ENCODE measurements at regions not wholly inside any gene's neighbourhood (a gene's known extent, or its start where the extent isn't known, plus 50 kb on each side); places are given as distances from the start of the nearest gene placed in this dataset.

- no peak overlapping the region for H3K4me3 ChIP-seq (ENCODE audit: low read depth, low read length)
- no peak for FAIRE-seq
- H3K27me3 ChIP-seq (ENCODE audit: control insufficient read depth, insufficient read depth, low read length): no peaks in the 10 kb centered on the region
- no peak for DNase-seq (ENCODE audit: low read depth)
- TF ChIP-seq, protein P1, sequence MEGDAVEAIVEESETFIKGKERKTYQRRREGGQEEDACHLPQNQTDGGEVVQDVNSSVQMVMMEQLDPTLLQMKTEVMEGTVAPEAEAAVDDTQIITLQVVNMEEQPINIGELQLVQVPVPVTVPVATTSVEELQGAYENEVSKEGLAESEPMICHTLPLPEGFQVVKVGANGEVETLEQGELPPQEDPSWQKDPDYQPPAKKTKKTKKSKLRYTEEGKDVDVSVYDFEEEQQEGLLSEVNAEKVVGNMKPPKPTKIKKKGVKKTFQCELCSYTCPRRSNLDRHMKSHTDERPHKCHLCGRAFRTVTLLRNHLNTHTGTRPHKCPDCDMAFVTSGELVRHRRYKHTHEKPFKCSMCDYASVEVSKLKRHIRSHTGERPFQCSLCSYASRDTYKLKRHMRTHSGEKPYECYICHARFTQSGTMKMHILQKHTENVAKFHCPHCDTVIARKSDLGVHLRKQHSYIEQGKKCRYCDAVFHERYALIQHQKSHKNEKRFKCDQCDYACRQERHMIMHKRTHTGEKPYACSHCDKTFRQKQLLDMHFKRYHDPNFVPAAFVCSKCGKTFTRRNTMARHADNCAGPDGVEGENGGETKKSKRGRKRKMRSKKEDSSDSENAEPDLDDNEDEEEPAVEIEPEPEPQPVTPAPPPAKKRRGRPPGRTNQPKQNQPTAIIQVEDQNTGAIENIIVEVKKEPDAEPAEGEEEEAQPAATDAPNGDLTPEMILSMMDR (IDR thresholded peaks at IDR 0.05; ENCODE audit: insufficient read depth, low read length, severe bottlenecking): no peak
- no peaks in the 10 kb centered on the region for H3K36me3 ChIP-seq (ENCODE audit: control insufficient read depth, insufficient read depth, low read length)
Observed at GRCh38 chr5:27821681-27822080, 783.3 kb upstream of the CDH9 start.

DNA sequence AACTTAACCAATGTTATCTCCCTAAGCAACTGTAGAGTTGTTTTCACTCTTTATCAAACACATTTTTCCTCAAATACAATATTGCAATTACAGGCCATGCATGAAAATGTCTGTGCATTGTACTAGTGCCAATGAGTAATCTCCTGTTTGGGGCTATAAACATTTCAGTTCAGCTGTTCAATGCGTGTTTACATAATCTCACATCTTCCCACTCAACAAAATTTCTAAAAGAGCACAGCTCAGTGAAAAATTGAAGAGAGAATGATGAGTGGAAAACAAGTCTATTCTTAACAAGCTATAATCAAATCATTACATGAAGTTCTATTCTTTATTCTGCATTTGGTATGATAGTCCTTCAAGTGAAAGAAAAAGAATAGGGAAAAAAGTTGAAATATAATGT is 780.5 kb upstream of the CDH9 start:
- Histone ChIP-seq H3K4me3 (ENCODE audit: low read depth, low read length) (no peak overlapping the region), H3K36me3 (ENCODE audit: control insufficient read depth, insufficient read depth, low read length) (no peaks in the 10 kb centered on the region), H3K27me3 (ENCODE audit: control insufficient read depth, insufficient read depth, low read length) (no peaks in the 10 kb centered on the region)
- TF ChIP-seq, protein P1 (IDR thresholded peaks at IDR 0.05; ENCODE audit: insufficient read depth, low read length, severe bottlenecking): no peak
- DNase-seq (ENCODE audit: low read depth) (no peak), FAIRE-seq (no peak)

DNA sequence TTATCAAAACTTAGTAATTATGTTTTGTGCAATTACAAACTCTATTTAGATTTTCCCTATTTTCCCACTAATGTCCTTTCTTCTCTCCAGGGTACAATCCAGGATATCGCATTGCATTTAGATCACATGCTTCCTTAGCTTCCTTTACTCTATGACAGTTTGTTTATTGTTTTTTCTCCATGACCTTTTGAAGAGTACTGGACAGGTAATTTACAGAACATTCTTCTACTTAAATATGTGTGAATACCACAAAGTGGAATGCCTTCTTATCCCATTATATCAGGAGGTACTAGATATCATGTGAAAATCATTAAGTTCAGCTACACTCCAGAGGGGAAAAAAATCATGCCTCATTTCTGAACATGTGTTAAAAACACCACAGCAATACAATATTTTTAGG is 776.6 kb upstream of the CDH9 start:
- no peak for DNase-seq (ENCODE audit: low read depth)
- Histone ChIP-seq H3K4me3 (ENCODE audit: low read depth, low read length) (no peak overlapping the region), H3K36me3 (ENCODE audit: control insufficient read depth, insufficient read depth, low read length) (no peaks in the 10 kb centered on the region), H3K27me3 (ENCODE audit: control insufficient read depth, insufficient read depth, low read length) (no peaks in the 10 kb centered on the region)
- no peak for FAIRE-seq
- TF ChIP-seq, protein P1 (IDR thresholded peaks at IDR 0.05; ENCODE audit: insufficient read depth, low read length, severe bottlenecking): no peak

- no peaks in the 10 kb centered on the region for H3K27me3 ChIP-seq (ENCODE audit: control insufficient read depth, insufficient read depth, low read length)
- DNase-seq (ENCODE audit: low read depth): peak; percentile 29
- no peaks in the 10 kb centered on the region for H3K36me3 ChIP-seq (ENCODE audit: control insufficient read depth, insufficient read depth, low read length)
- no peak for FAIRE-seq
- H3K4me3 ChIP-seq (ENCODE audit: low read depth, low read length): no peak overlapping the region
- TF ChIP-seq, protein P1 (IDR thresholded peaks at IDR 0.05; ENCODE audit: insufficient read depth, low read length, severe bottlenecking): no peak
Observed at GRCh38 chr5:27814286-27814685, 775.9 kb upstream of the CDH9 start.

DNA sequence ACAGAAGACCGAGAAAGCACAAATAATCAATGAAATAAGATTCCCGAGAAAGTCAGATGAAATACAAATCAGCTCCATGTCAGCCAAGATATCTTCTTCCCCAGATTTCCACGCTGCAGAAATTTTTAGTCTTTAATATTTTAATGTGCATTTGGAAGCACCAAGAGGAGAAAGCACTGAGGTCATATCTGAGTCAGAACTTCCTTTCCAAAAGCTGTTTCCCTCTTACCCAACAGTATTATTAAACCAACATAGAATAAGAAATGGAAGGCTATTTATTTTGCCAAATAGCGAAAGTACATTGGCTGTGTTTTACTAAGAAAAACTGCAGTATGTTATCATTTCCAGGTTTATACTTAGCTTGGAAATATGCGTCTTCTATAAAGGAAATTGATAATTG is 772.1 kb upstream of the CDH9 start:
- peak; percentile 58 for DNase-seq (ENCODE audit: low read depth)
- Histone ChIP-seq H3K27me3 (ENCODE audit: control insufficient read depth, insufficient read depth, low read length) (no peaks in the 10 kb centered on the region), H3K36me3 (ENCODE audit: control insufficient read depth, insufficient read depth, low read length) (no peaks in the 10 kb centered on the region), H3K4me3 (ENCODE audit: low read depth, low read length) (no peak overlapping the region)
- TF ChIP-seq, protein P1 (IDR thresholded peaks at IDR 0.05; ENCODE audit: insufficient read depth, low read length, severe bottlenecking): no peak
- FAIRE-seq: no peak

DNA sequence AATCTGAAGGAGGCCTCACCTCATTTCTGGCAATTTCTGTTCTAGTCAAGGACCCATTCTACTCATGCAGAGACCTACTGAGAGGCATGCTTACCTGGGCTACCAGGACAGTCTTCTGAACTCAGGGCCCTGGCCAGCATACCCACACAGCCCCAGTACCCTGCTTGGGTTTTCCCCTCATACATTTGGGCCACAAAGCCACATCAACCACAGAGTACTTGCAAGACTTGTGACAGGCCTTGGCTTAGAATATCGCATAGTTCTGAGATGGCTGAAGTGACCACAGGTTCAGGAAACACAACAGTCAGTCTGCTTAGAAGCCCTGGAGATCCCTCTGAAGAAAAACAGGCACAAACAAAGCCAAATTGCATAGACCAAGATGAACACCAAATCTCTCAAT is 758.8 kb upstream of the CDH9 start:
- Histone ChIP-seq H3K4me3 (ENCODE audit: low read depth, low read length) (no peak overlapping the region), H3K36me3 (ENCODE audit: control insufficient read depth, insufficient read depth, low read length) (no peaks in the 10 kb centered on the region), H3K27me3 (ENCODE audit: control insufficient read depth, insufficient read depth, low read length) (no peaks in the 10 kb centered on the region)
- no peak for FAIRE-seq
- no peak for DNase-seq (ENCODE audit: low read depth)
- TF ChIP-seq, protein P1 (IDR thresholded peaks at IDR 0.05; ENCODE audit: insufficient read depth, low read length, severe bottlenecking): no peak
